ENCODE measurements at regions not wholly inside any gene's neighbourhood (a gene's known extent, or its start where the extent isn't known, plus 50 kb on each side); places are given as distances from the start of the nearest gene placed in this dataset.

DNA sequence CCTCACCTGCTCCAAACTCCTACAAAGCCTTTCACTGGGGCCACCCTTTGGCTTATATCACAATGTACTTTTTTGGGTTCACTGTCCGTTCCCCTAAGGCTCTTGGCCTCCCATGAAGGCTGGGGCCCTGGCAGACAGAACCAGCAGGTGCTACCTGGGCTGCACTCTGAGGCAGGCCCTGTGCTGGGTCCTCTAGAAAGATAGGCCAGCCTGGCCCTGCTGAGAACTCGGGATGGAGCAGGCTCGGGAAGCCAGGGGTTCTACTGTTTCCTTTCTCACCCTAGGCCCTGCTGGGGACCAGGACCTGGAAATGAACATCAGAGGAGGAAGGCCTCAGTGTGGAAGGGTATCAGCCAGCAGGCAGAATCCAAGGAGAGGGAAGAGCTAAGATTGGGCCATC lies 79.5 kb downstream of the MRPL14 start:
- DNase-seq (ENCODE audit: low spot score) = no peak
- Histone ChIP-seq H3K4me3 (no peak overlapping the region), H3K27ac (no peak overlapping the region), H3K4me1 (peaks cover 3 to 67% of the 10 kb centered on the region in 2 donors), H3K36me3 (no peaks in the 10 kb centered on the region), H3K27me3 (no peaks in the 10 kb centered on the region), H3K9me3 (no peaks in the 10 kb centered on the region)
- TF ChIP-seq, protein P1, sequence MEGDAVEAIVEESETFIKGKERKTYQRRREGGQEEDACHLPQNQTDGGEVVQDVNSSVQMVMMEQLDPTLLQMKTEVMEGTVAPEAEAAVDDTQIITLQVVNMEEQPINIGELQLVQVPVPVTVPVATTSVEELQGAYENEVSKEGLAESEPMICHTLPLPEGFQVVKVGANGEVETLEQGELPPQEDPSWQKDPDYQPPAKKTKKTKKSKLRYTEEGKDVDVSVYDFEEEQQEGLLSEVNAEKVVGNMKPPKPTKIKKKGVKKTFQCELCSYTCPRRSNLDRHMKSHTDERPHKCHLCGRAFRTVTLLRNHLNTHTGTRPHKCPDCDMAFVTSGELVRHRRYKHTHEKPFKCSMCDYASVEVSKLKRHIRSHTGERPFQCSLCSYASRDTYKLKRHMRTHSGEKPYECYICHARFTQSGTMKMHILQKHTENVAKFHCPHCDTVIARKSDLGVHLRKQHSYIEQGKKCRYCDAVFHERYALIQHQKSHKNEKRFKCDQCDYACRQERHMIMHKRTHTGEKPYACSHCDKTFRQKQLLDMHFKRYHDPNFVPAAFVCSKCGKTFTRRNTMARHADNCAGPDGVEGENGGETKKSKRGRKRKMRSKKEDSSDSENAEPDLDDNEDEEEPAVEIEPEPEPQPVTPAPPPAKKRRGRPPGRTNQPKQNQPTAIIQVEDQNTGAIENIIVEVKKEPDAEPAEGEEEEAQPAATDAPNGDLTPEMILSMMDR (IDR thresholded peaks at IDR 0.05) = no peak

DNA sequence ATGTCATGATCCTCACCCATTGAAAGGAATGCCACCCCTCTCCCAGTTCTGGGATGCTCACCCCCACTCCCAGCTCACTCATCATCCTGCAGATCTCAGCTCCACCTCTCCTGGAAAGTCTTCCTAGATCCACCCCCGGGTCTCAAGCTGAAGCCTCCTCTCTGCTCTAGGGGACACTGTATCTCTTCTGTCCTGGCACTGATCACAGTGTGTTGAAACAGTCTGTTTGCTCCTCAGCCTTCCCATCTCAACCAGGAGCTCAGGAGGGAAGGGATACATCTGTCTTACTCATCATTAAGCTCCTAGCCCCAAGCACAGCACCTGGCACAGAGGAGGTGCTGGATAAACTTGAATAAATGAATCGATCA lies 80.1 kb downstream of the MRPL14 start:
- TF ChIP-seq, protein P1 (IDR thresholded peaks at IDR 0.05) = no peak
- Histone ChIP-seq H3K4me3 (no peak overlapping the region), H3K4me1 (peaks cover 3 to 65% of the 10 kb centered on the region in 2 donors), H3K36me3 (no peaks in the 10 kb centered on the region), H3K27ac (no peak overlapping the region), H3K27me3 (no peaks in the 10 kb centered on the region), H3K9me3 (no peaks in the 10 kb centered on the region)
- no peak for DNase-seq (ENCODE audit: low spot score)

DNA sequence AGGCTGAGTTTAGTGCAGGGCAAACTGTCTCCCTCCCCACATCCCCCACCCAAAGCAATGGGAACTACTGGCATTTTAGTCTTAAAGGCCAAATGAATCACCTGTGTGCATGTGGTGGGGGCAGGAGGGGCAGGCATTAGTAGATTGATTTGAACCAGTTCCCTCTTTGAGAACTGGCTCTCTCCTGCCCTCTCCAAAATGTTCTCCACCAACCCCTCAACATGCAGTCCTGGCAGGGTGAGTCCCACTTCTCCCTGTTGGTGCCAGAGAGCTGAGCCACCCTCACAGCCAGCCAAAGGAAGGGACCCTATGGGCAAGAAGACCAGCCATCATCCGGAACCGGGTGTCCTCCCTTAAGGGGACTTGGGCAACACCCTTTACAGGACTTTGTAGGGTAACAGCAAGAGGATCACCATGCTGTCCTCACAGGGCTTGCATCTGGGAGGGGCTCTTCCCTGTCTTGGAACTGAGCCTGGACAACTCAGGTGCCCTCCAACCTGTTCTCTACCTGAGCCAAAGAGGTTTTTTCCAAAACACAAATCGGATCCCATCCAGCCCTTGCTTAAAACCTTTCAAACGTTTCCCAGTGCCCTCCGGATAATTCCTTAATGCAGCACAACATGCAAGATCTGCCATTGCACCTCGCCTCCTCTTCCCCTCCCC lies 80.6 kb downstream of the MRPL14 start:
- H3K4me1 ChIP-seq = peaks cover 3 to 66% of the 10 kb centered on the region in 2 donors
- no peak overlapping the region for H3K27ac ChIP-seq

DNA sequence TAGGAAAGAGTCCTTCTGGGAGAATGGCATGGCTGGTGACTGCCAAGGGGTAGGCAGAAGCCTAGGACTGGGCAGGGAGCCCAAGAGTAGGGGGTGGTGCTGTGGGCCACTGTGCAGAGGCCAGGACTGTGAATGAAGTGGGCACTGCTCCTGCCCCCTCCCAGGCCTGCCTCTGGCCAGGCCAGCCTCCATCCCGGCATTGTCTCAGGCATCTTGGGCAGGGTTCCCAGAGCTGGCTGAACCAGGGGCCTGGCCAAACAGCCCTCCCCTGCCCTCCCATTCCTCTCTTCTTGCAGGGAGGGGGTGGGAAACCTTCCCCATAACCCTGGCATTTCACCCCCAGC lies 81.6 kb downstream of the MRPL14 start:
- H3K27ac ChIP-seq = peak overlapping the region in 1 of 2 donors; percentile 7
- H3K27me3 ChIP-seq = no peaks in the 10 kb centered on the region
- no peak for DNase-seq (ENCODE audit: low spot score)
- H3K9me3 ChIP-seq = no peaks in the 10 kb centered on the region
- H3K4me3 ChIP-seq = no peak overlapping the region
- peaks cover 3 to 62% of the 10 kb centered on the region in 2 donors for H3K4me1 ChIP-seq
- no peaks in the 10 kb centered on the region for H3K36me3 ChIP-seq
- TF ChIP-seq, protein P1 (IDR thresholded peaks at IDR 0.05) = no peak

More for the DNA sequence above, 80.6 kb downstream of the MRPL14 start:
- no peak for DNase-seq (ENCODE audit: low spot score)
- no peaks in the 10 kb centered on the region for H3K9me3 ChIP-seq
- H3K36me3 ChIP-seq = no peaks in the 10 kb centered on the region
- TF ChIP-seq, protein P1 (IDR thresholded peaks at IDR 0.05) = no peak
- no peaks in the 10 kb centered on the region for H3K27me3 ChIP-seq
- H3K4me3 ChIP-seq = no peak overlapping the region

DNA sequence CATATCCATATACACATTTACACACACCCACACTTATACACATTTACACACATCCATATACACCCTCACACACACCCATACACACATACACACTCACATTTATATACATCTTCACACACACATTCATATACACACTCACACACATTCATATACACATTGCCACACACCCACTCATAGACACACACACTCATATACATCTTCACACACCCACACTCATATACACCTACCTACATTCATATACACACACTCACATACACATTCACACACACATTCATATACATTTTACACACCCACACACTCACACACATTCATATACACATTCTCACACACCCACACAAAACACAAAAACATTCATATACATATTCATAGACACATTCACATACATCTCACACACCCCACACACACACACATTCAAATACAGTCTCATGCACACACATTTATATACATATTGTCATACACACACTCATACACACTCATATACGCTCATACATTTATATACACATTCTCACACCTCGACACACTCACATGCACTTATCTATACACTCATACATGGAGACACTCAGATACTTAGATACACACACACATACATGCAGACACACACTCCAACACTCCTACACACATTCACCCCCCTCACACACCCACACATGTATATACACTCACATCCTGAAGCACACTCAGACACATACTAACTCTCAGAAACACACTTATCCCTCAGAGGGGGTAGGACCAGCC lies 82.1 kb downstream of the MRPL14 start:
- DNase-seq (ENCODE audit: low spot score) = no peak
- no peaks in the 10 kb centered on the region for H3K36me3 ChIP-seq
- H3K4me3 ChIP-seq = no peak overlapping the region
- no peaks in the 10 kb centered on the region for H3K9me3 ChIP-seq
- no peaks in the 10 kb centered on the region for H3K27me3 ChIP-seq
- TF ChIP-seq, protein P1 (IDR thresholded peaks at IDR 0.05) = no peak
- peak overlapping the region in 1 of 2 donors; percentile 7 for H3K27ac ChIP-seq
- peaks cover 3 to 56% of the 10 kb centered on the region in 2 donors for H3K4me1 ChIP-seq
